ENCODE measurements at regions not wholly inside any gene's neighbourhood (a gene's known extent, or its start where the extent isn't known, plus 50 kb on each side); places are given as distances from the start of the nearest gene placed in this dataset.

DNA sequence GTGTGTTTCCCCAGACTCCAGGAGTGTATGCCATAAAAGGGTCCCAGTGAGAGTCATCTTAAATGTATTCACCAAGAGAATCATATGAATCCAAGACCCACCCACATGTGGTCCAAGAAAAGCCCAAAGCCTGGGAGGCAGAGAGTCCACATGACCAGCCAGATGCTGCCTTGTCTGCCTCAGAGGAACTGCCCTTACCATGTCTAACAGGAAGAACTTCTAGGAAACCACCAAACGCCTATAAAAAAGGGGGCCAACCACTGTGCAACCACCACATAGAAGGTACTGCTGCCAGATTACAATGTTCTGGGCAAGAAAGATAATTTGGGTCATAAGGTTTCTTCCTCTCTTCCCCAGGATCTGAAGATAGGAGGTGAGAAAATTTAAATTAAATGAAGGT lies 129.8 kb upstream of the SLC24A2 start (continued):
- TF ChIP-seq, protein P1, sequence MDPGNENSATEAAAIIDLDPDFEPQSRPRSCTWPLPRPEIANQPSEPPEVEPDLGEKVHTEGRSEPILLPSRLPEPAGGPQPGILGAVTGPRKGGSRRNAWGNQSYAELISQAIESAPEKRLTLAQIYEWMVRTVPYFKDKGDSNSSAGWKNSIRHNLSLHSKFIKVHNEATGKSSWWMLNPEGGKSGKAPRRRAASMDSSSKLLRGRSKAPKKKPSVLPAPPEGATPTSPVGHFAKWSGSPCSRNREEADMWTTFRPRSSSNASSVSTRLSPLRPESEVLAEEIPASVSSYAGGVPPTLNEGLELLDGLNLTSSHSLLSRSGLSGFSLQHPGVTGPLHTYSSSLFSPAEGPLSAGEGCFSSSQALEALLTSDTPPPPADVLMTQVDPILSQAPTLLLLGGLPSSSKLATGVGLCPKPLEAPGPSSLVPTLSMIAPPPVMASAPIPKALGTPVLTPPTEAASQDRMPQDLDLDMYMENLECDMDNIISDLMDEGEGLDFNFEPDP (CRISPR knock-in tag; IDR thresholded peaks at IDR 0.05), result no peak
- TF ChIP-seq ARNT (IDR thresholded peaks at IDR 0.05) (no peak), ZNF124 (CRISPR knock-in tag; IDR thresholded peaks at IDR 0.05) (no peak), ZMIZ1 (IDR thresholded peaks at IDR 0.05; ENCODE audit: low read depth in 2 of 2, low read length in 2 of 2) (no peak)

- H3K9ac ChIP-seq (ENCODE audit: insufficient read depth in 1 of 2, low read depth in 2 of 2, low read length in 2 of 2), result no peak overlapping the region
- in situ Hi-C loops (cut with MboI), result no loop called here
- no peaks in the 10 kb centered on the region for H3K36me3 ChIP-seq (ENCODE audit: control insufficient read depth, insufficient read depth, low read length)
- H3K9me1 ChIP-seq (ENCODE audit: control insufficient read depth, insufficient read depth, low read length), result no peaks in the 10 kb centered on the region
- H2AFZ ChIP-seq (ENCODE audit: low read depth, low read length), result no peak overlapping the region
- no peak overlapping the region for H3K4me3 ChIP-seq
- intact Hi-C loops (cut with micrococcal nuclease), result no loop called here
- no peak overlapping the region for H3K4me2 ChIP-seq (ENCODE audit: insufficient read depth, low read length)
- CTCF ChIA-PET (ENCODE audit: low intra/inter-chr PET ratio), result no interaction called here
- no peak for FAIRE-seq
- BruUV-seq (replicated peaks), result no TSS peak
- 23% methylated on average over 3 of the region's 3 CpGs for WGBS (ENCODE audit: insufficient coverage, low coverage, missing lambda C conversion rate)
- POLR2A ChIA-PET, result no interaction called here
- no peaks in the 10 kb centered on the region for H3K4me1 ChIP-seq (replicated peaks in 1 of 2; ENCODE audit: control insufficient read depth in 2 of 2, insufficient read depth in 2 of 2, low read length in 2 of 2)
- H3K27ac ChIP-seq (ENCODE audit: extremely low read depth, low read depth, low read length), result no peak overlapping the region
- H3K9me3 ChIP-seq (replicated peaks; ENCODE audit: control insufficient read depth, insufficient read depth, low read depth, low read length), result no peaks in the 10 kb centered on the region
- no peaks in the 10 kb centered on the region for H4K20me1 ChIP-seq (replicated peaks; ENCODE audit: control insufficient read depth, insufficient read depth, low read length)
- no peaks in the 10 kb centered on the region for H3K27me3 ChIP-seq (ENCODE audit: control insufficient read depth in 2 of 2, insufficient read depth in 2 of 2, low read length in 2 of 2)
- DNase-seq (ENCODE audit: extremely low read depth in 1 of 4, low spot score in 3 of 4), result no peak
- ATAC-seq, result no peak
- H3K79me2 ChIP-seq (ENCODE audit: control insufficient read depth, insufficient read depth, low read length), result no peaks in the 10 kb centered on the region
- TF ChIP-seq ZNF586 (CRISPR knock-in tag; conservative IDR thresholded peaks at IDR 0.05) (no peak), SIRT6 (IDR thresholded peaks at IDR 0.05; ENCODE audit: low read depth, low read length) (no peak), ZBTB33 (CRISPR knock-in tag; IDR thresholded peaks at IDR 0.05) (no peak), ZNF444 (CRISPR knock-in tag; IDR thresholded peaks at IDR 0.05) (no peak), SMARCE1 (IDR thresholded peaks at IDR 0.05) (no peak), DDX20 (tag; IDR thresholded peaks at IDR 0.05; ENCODE audit: low read depth) (no peak), ZSCAN32 (CRISPR knock-in tag; IDR thresholded peaks at IDR 0.05) (no peak), ZNF766 (CRISPR knock-in tag; conservative IDR thresholded peaks at IDR 0.05) (no peak), TARDBP (IDR thresholded peaks at IDR 0.05) (no peak)
- TF ChIP-seq, protein P2, sequence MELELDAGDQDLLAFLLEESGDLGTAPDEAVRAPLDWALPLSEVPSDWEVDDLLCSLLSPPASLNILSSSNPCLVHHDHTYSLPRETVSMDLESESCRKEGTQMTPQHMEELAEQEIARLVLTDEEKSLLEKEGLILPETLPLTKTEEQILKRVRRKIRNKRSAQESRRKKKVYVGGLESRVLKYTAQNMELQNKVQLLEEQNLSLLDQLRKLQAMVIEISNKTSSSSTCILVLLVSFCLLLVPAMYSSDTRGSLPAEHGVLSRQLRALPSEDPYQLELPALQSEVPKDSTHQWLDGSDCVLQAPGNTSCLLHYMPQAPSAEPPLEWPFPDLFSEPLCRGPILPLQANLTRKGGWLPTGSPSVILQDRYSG (tag; conservative IDR thresholded peaks at IDR 0.05; ENCODE audit: low read depth), result no peak
Observed at GRCh38 chr9:19914044-19914443, 125.2 kb upstream of the SLC24A2 start.
